Liver (tissue), 8 donors: ENCODE measurements at regions not wholly inside any gene's neighbourhood (a gene's known extent, or its start where the extent isn't known, plus 50 kb on each side); places are given as distances from the start of the nearest gene placed in this dataset.

Experiments used
- DNase-seq: peaks from one replicate; pipeline ENCODE4 v3.0.0-alpha.2; 2017; ENCODE audit warnings: low spot score
- H3K27ac ChIP-seq, 2 donors: one replicate each; pipeline ENCODE4 v1.7.0; 2013; ENCODE audit warnings: inconsistent platforms in 2 of 2, low read length in 2 of 2, control low read depth in 1 of 2, low read depth in 1 of 2, mild to moderate bottlenecking in 1 of 2
- H3K27me3 ChIP-seq, 4 donors: one replicate each; pipeline versions ENCODE4 v1.6.1 to v1.7.0; 2013; ENCODE audit warnings: low read length in 3 of 4, inconsistent platforms in 1 of 4, mild to moderate bottlenecking in 1 of 4, moderate library complexity in 1 of 4; ENCODE audit not compliant: control insufficient read depth in 4 of 4, insufficient read depth in 4 of 4
- H3K36me3 ChIP-seq, 4 donors: one replicate each; pipeline versions ENCODE4 v1.6.1 to v1.7.0; 2013; ENCODE audit warnings: low read length in 3 of 4, mild to moderate bottlenecking in 3 of 4, low read depth in 1 of 4, moderate library complexity in 1 of 4; ENCODE audit not compliant: control insufficient read depth in 4 of 4, insufficient read depth in 3 of 4
- H3K4me1 ChIP-seq, 4 donors: one replicate each; pipeline versions ENCODE4 v1.6.1 to v1.7.0; 2013; ENCODE audit warnings: low read length in 3 of 4, mild to moderate bottlenecking in 3 of 4, moderate library complexity in 1 of 4; ENCODE audit not compliant: control insufficient read depth in 4 of 4, insufficient read depth in 4 of 4
- H3K4me3 ChIP-seq, 3 donors: one replicate each; pipeline versions ENCODE4 v1.6.1 to v1.7.0; 2013; ENCODE audit warnings: low read length in 3 of 3, control low read depth in 1 of 3, low read depth in 1 of 3, mild to moderate bottlenecking in 1 of 3
- H3K9ac ChIP-seq, 2 donors: one replicate each; pipeline ENCODE4 v1.7.0; 2013; ENCODE audit warnings: low read length in 2 of 2, mild to moderate bottlenecking in 2 of 2, moderate library complexity in 2 of 2, control low read depth in 1 of 2, low read depth in 1 of 2
- H3K9me3 ChIP-seq, 4 donors: one replicate each; pipeline versions ENCODE4 v1.6.1 to v1.7.0; 2013; ENCODE audit warnings: low read length in 3 of 4; ENCODE audit not compliant: control insufficient read depth in 4 of 4
- CTCF ChIP-seq: fragments of 150-350 bp; IDR thresholded peaks from 2 replicates; pipeline ENCODE4 v1.5.1; 2017; ENCODE audit warnings: improper control_type of control experiment, low read depth, low read length; ENCODE audit not compliant: missing input control
- EGR1 ChIP-seq, 2 donors: IDR thresholded peaks; 2 replicates each; pipeline ENCODE4 v1.6.1; 2016 to 2018; ENCODE audit warnings: antibody characterized with exemption in 2 of 2, low read depth in 2 of 2
- FOXA1 ChIP-seq: IDR thresholded peaks from 2 replicates; pipeline ENCODE4 v1.6.1; 2016; ENCODE audit warnings: antibody characterized with exemption
- FOXA2 ChIP-seq: IDR thresholded peaks from 2 replicates; pipeline ENCODE4 v1.6.1; 2016; ENCODE audit warnings: antibody characterized with exemption
- GABPA ChIP-seq, 2 donors: IDR thresholded peaks in 1 of 2; conservative IDR thresholded peaks in 1 of 2; 2 replicates each; pipeline ENCODE4 v1.6.1; 2016; ENCODE audit warnings: antibody characterized with exemption in 2 of 2, mild to moderate bottlenecking in 1 of 2, moderate library complexity in 1 of 2
- HNF4A ChIP-seq, 2 donors: conservative IDR thresholded peaks; 2 replicates each; pipeline ENCODE4 v1.6.1; 2016; ENCODE audit warnings: antibody characterized with exemption in 2 of 2, mild to moderate bottlenecking in 2 of 2
- HNF4G ChIP-seq: IDR thresholded peaks from 2 replicates; pipeline ENCODE4 v1.6.1; 2016; ENCODE audit warnings: antibody characterized with exemption
- NR2F2 ChIP-seq: IDR thresholded peaks from 2 replicates; pipeline ENCODE4 v1.6.1; 2016; ENCODE audit warnings: antibody characterized with exemption
- RAD21 ChIP-seq, 2 donors: IDR thresholded peaks; 2 replicates each; pipeline ENCODE4 v1.6.1; 2016; ENCODE audit warnings: antibody characterized with exemption in 2 of 2, mild to moderate bottlenecking in 2 of 2
- REST ChIP-seq: IDR thresholded peaks from 2 replicates; pipeline ENCODE4 v1.6.1; 2016; ENCODE audit warnings: antibody characterized with exemption, mild to moderate bottlenecking
- RXRA ChIP-seq, 2 donors: IDR thresholded peaks; 2 replicates each; pipeline ENCODE4 v1.6.1; 2017 to 2018; ENCODE audit warnings: antibody characterized with exemption in 2 of 2, mild to moderate bottlenecking in 1 of 2
- TAF1 ChIP-seq: conservative IDR thresholded peaks from 2 replicates; pipeline ENCODE4 v1.6.1; 2016; ENCODE audit warnings: antibody characterized with exemption, mild to moderate bottlenecking
- YY1 ChIP-seq: IDR thresholded peaks from 2 replicates; pipeline ENCODE4 v1.6.1; 2016; ENCODE audit warnings: antibody characterized with exemption, mild to moderate bottlenecking
- WGBS: extraction: QIAGEN DNeasy Blood & Tissue Kit; methylation state at CpG from one replicate; pipeline ENCODE4 v1.1.7; 2013; 5-methylcytosine and 5-hydroxymethylcytosine counted together
- TF ChIP-seq, protein P1 (sequence below): IDR thresholded peaks from 2 replicates; pipeline ENCODE4 v1.6.1; 2016; ENCODE audit warnings: antibody characterized with exemption
- donor health status: healthy.
- donor health status: healthy.
- donor health status: healthy.
- donor health status: healthy.
- donor health status: healthy.

DNA sequence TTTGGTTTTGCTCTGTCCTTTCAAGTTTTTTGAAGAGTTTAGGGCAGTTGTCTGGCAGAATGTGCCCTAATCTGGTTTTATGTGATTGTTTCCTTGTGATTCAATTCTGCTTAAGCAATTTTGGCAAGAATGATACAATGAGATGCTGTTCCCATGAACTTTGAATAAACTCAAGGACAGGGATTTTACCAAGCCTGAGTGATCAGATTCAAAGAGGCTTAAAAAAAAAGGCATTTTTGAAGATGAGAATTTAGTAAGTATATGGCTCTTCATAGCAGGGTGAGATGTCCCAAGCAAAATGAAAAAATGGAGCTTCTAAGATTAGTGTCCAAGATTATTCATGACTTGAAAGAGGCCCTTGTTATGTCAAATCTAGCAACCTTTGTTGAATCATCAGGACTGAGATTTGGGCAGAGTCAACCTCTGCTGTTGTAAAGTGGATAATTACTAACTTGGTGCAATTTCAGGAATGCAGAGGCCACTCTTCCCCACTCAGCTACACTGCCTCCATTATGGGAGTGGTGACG, 180.6 kb upstream of the NUDT4 start:
- Histone ChIP-seq H3K9me3 (no peaks in the 10 kb centered on the region), H3K4me1 (no peaks in the 10 kb centered on the region), H3K4me3 (no peak overlapping the region), H3K27me3 (no peaks in the 10 kb centered on the region), H3K9ac (no peak overlapping the region), H3K36me3 (no peaks in the 10 kb centered on the region), H3K27ac (no peak overlapping the region)
- no peak for DNase-seq
- WGBS = 90% methylated on average over 1 of the region's 1 CpG
- TF ChIP-seq EGR1 (IDR thresholded peaks at IDR 0.05; ENCODE audit: low read depth in 2 of 2) (no peak), HNF4A (conservative IDR thresholded peaks at IDR 0.05) (no peak), RAD21 (IDR thresholded peaks at IDR 0.05) (no peak), TAF1 (no peak), GABPA (IDR thresholded peaks at IDR 0.05 in 1 of 2, conservative IDR thresholded peaks at IDR 0.05 in 1 of 2) (no peak)
- TF ChIP-seq, protein P1, sequence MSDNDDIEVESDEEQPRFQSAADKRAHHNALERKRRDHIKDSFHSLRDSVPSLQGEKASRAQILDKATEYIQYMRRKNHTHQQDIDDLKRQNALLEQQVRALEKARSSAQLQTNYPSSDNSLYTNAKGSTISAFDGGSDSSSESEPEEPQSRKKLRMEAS = no peak

- no peaks in the 10 kb centered on the region for H3K9me3 ChIP-seq
- H3K27me3 ChIP-seq = no peaks in the 10 kb centered on the region
- no peaks in the 10 kb centered on the region for H3K36me3 ChIP-seq
- H3K27ac ChIP-seq = no peak overlapping the region
- TF ChIP-seq RXRA (IDR thresholded peaks at IDR 0.05) = peak in 1 of 2 donors; percentile 56
- TF ChIP-seq YY1 = no peak
- 79% methylated on average over 4 of the region's 4 CpGs for WGBS
- no peaks in the 10 kb centered on the region for H3K4me1 ChIP-seq
- no peak overlapping the region for H3K9ac ChIP-seq
- H3K4me3 ChIP-seq = no peak overlapping the region
- DNase-seq = no peak
Measured at GRCh38 chr12:93198086-93198485, 179.6 kb upstream of the NUDT4 start.

- H3K9me3 ChIP-seq = no peaks in the 10 kb centered on the region
- no peaks in the 10 kb centered on the region for H3K4me1 ChIP-seq
- no peaks in the 10 kb centered on the region for H3K27me3 ChIP-seq
- no peak overlapping the region for H3K9ac ChIP-seq
- no peaks in the 10 kb centered on the region for H3K36me3 ChIP-seq
- DNase-seq = no peak
- H3K4me3 ChIP-seq = no peak overlapping the region
- WGBS = 60% methylated on average over 2 of the region's 2 CpGs
- no peak overlapping the region for H3K27ac ChIP-seq
- TF ChIP-seq FOXA2 (no peak), REST (no peak), CTCF (no peak), EGR1 (IDR thresholded peaks at IDR 0.05; ENCODE audit: low read depth in 2 of 2) (no peak), RAD21 (IDR thresholded peaks at IDR 0.05) (no peak), NR2F2 (no peak), HNF4G (no peak), GABPA (IDR thresholded peaks at IDR 0.05 in 1 of 2, conservative IDR thresholded peaks at IDR 0.05 in 1 of 2) (no peak), FOXA1 (no peak)
- TF ChIP-seq, protein P1 = no peak
Measured at GRCh38 chr12:93199831-93200236, 177.9 kb upstream of the NUDT4 start.
